ENCODE measurements at regions not wholly inside any gene's neighbourhood (a gene's known extent, or its start where the extent isn't known, plus 50 kb on each side); places are given as distances from the start of the nearest gene placed in this dataset.
"Not testable (repeated sequence)": the region's sequence is repeated elsewhere in the genome, so short reads cannot be mapped to it uniquely, and the experiment has no call there.

DNA sequence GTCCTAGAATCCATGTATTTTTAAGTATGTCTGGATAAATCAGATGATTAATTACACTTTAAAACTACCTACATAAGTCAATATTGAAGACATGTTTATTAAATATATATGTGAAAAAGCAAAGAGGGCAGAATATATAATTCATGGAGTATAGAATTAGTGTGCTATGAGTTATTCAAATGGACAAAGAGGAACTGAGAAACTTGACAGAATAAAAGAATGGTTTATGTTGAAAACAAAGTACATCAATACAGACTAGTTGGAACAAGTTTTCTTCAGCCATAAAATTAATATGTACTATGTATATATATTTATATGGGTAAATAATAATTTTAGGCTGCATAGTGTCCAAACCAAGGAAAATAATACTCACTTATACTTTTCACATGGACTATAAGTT is 173.5 kb downstream of the NPFFR2 start:
- DNase-seq, result no peak

DNA sequence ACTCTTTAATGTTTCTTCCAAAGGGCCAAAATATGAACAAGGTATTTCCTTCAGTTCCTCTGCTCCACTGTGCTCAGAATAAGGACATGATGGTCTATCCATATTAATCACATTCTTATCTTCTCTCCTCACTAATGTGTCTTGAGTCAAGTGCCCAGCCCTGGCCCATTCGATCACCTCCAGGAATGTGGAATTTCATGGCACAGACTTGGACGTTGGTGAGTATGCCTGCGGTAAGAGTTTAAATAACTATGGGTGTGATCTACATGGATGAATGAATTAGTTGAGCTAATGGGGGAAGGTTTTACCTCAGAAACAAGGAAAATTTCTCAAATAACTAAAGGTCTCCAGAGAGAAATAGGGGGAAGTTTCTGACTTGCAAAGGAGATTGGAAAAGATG is 174.0 kb downstream of the NPFFR2 start:
- DNase-seq, result no peak

DNA sequence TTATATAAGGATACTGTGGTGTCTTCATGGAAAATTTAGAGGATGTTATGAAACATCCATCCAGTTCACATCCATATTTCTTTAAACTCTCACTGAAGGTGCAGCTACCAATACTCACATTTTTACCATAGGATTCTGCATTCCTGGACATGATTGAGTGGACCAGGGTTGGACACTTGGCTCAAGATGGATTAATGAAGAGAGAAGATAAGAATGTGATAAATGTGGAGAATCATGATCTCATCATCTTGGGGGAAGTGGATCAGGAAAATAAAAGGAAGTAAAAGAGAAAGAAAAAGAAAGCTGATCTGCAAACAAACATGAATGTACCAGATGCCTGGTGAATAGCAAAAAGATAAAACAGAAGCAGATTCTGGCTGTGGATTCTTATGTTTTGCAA is 175.4 kb downstream of the NPFFR2 start:
- no peak for DNase-seq

DNA sequence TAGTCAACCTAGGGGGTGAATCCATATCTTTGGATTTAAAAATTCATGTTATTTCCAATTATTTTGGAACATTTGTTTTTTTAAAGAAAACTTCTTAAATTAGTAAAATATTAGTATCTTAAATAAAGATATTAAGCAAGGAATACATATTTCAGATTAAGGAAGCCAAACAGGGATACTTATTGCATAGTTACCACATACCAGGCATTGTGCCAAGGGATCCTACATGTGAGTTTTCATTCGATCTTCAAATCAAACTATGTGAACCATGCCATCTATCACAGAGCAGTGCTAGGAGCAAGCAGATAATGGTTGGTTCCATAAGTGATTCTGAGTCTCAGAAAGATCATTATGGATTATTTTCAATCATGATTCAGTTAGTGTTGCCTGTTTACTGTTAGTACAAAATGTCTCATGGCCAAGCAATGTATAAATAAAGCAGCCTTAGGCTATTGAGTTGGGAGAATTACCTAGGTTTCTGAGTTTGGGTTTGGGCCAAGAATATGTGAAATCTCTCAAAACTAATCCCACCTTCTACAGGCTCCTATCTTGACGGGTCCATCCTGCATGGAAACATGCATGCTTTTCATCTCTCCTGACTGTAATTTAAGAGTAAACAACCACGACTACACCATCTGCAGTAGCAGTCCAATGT is 176.7 kb downstream of the NPFFR2 start:
- DNase-seq, result no peak

DNA sequence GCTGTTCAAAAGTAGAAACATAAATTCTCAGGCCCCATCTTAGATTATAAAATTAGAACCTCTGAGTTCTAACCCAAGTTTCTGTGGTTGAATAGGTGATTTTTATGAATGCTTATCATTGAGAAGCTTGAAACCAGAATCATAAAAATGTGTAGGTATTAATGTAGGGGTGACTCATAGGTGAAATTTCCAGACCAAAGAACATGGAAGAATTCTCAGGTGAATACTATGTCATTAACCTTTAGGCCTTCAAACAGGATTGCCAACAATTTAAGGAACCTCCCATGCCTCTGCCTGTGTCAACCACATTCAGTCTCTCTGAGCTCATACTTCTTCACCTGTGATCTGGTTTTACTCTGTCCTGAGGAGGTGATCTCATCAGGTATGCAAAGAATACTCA is 177.8 kb downstream of the NPFFR2 start:
- DNase-seq, result peak; percentile 29

DNA sequence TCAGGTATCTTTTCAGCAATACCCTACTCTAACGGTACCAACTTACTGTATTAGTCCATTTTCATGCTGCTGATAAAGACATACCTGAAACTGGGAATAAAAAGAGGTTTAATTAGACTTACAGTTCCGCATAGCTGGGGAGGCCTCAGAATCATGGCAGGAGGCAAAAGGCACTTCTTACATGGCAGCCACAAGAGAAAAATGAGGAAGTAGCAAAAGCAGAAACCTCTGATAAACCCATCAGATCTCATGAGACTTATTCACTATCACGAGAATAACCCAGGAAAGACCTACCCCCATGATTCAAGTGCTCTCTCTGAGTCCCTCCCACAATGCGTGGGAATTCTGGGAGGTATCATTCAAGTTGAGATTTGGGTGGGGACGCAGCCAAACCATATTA is 182.0 kb downstream of the NPFFR2 start:
- not testable (repeated sequence) for DNase-seq

DNA sequence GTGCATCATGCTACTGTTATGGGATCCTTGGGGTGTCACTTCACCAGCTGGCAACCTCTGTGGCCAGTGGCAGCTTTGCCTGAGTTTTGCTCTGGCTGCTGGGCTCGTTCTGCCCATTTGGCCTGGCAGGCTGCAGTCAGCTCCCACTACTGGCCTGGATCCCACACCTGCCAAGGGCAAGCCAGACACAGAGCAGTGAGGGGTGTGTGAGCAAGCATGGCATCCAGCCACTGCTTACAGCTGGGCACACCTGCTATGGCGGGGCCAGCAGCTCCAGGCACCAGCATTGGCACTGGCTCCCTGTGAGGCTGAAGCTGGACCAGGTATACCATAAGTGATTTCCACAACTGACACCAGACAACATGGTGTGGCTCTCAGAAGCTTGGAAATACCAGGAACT is 183.4 kb downstream of the NPFFR2 start:
- no peak for DNase-seq

DNA sequence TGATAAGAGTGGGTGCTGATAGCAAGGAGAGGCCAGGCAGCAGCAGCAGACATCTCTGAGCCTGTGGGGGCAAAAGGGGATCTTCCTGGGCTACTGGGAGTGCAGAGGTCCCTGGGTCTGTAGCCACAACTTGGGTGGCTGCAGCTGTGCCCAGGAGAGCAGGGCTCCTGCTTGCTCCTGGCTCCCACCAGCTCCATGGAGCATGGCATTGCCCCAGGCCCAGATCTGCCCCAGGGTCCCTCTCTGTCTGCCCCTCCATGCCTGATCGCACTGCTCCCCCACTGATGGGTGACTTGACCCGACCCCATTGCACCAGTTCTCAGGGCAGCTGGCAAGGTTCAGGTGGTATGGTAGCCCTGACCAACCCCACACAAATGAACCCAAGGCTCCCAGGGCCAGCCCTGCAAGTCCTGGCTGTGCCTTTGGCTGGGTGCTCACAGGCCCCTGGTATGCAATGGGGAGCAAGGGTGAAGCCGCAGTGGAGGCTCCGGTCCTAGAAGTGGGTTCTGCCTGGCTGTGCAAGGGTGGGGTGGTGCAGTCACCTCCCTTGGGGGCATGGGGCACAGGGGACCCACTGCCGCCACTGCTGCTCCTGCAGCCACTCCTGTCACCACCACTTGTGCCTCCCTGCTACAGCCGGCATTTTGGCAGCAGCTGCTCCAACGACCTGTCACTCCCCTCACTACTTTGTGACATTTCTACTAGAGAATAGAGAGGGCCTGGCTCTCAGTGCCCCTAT is 184.9 kb downstream of the NPFFR2 start:
- no peak for DNase-seq

DNA sequence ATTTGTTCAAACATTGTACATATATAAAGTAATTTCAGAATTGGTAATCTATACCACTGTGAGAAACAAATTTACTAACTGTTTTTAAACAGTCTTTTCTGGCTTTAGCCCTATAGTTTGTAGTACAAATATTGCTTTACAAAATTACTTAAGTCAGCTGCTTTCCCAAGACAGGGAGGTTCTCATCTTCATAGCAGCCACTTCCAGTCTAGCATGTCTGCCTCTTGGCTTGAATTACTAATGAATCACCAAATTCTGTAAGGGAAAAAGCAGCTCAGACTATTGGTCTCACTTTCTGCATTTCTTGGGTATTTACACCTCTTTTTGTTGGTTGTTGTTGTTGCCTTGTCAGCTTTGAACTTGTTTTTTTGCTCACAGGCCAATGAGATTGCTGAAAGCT is 187.2 kb downstream of the NPFFR2 start:
- no peak for DNase-seq

Data from DMS53 (cell line).